NCI-H1092 (cell line): ENCODE measurements at regions not wholly inside any gene's neighbourhood (a gene's known extent, or its start where the extent isn't known, plus 50 kb on each side); places are given as distances from the start of the nearest gene placed in this dataset.
"Not testable (repeated sequence)": the region's sequence is repeated elsewhere in the genome, so short reads cannot be mapped to it uniquely, and the experiment has no call there.

Experiments
- DNase-seq: peaks from one replicate; lab custom pipeline; 2025; lab: John Stamatoyannopoulos, UW

DNA sequence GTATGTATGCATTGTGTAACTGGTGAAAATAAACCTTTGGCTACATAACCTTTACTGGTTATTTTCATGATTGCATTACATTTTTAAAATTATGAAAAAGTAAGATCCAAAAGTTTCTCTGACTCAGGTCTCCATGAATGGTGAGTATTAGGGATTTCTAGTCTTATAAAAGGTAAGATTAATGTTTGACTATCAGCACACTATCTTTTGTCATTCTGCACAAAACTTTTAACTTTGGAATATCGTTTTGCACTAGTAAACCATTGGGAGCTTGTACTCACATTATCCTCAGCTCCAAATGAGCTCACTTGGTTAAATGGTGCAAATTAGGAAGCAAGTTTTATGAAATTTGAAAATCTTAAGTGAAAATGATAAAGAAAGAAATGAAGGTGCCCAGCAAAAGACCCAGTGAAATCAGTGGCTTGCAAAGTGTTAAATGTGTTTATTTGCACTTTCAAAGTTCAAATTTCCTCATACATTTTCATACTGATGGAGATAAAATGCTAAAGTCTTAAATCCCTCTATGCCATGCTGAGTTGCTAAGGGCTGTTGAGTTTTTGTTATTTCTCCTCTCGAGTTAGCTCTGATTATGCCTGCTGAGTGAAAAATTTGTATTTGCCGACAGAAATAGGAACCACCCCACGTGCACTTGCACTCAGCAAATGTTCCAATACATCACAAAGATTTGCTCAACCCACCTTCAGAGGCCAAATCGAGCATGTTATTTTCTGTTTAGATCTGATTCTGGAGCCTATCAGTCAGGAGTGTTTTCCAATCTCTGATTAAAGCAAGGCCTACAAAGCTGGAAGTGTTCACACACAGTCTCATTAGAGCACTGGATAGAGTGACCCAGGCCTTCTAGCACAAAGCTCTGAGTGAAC is 885.7 kb downstream of the NR2F1-AS1 start:
- DNase-seq, result no peak

DNA sequence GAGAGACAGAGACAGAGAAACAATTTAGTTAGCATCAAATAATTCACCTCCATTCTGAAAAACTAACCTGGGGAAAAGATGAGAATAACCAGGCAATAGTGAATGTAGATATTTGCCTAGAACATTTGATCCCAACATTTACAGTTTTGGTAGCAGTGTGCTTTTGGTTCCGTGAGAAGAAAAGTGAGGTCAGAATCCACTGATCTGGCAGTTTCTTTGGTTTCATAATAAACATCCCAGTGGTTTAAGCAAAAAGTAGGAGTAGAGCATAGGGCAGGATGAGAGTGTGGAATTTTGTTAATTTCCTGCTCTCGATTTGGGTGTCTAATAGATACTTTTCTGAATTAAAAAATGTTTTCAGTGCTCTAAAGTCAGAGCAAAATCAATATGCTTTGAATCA is 887.0 kb downstream of the NR2F1-AS1 start:
- no peak for DNase-seq

DNA sequence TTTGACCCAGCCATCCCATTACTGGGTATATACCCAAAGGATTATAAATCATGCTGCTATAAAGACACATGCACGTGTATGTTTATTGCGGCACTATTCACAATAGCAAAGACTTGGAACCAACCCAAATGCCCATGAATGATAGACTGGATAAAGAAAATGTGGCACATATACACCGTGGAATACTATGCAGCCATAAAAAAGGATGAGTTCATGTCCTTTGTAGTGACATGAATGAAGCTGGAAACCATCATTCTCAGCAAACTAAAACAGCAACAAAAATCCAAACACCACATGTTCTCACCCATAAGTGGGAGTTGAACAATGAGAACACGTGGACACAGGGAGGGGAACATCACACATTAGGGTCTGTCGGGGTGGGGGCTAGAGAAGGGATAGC is 889.1 kb downstream of the NR2F1-AS1 start:
- DNase-seq, result not testable (repeated sequence)

DNA sequence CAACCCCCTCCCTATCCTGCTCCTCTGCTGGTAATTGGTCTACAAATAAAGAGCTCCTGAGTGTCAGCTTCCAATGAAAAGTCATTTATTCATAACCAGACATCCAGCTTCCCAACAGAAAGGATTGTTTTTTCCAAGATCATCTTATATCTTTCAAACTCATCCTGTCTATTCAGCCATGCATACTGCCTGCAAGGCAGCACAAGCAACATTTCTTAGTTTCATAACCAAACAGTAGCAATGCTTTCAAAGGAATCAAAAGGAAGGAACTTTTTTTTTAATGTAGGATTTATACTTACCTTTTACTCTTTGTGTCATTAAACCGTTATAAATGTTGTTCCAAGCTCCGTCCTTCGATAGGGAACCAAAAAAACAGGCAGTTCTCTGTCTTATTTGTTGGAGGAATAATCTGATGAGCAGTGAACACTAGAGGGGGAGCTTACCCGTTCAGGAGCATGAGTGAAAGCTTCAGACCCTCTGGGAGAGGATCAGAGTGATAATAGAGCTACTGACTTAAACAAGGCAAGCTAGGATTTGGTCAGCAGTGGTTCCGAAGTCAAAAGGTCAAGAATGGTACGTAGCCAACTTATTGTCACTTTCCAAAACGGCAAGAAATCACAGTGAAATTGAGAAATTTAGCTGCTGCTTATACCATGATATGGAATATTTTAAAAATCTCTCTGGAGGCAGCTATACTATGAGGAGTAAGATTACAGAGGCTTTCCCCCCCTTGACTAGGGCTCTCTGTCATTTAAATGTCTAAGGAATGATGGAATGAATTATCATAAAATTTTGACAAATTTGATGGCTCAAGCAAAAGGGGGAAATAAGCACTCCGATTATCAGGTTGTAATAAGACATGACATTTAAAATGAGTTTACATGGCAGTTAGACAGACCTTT is 892.9 kb downstream of the NR2F1-AS1 start:
- DNase-seq, result no peak

DNA sequence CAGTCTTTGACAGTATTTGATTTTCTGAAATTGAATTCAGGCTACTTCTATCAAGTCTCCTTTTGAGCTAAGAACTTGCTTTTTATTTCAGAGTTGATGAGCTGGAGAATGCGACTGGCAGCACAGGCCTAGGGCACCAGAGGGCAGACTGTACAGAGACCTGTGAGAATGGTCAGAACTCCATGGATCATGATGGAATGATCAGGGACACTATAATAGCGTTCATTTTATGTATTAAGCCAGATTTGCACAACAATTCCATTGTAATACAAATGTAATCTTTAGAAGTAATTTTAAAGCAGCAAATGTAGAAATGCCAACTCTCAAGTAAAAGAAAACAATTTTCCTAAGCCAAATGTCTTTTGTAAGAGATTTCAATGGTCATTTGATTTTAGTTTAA is 902.4 kb downstream of the NR2F1-AS1 start:
- no peak for DNase-seq

DNA sequence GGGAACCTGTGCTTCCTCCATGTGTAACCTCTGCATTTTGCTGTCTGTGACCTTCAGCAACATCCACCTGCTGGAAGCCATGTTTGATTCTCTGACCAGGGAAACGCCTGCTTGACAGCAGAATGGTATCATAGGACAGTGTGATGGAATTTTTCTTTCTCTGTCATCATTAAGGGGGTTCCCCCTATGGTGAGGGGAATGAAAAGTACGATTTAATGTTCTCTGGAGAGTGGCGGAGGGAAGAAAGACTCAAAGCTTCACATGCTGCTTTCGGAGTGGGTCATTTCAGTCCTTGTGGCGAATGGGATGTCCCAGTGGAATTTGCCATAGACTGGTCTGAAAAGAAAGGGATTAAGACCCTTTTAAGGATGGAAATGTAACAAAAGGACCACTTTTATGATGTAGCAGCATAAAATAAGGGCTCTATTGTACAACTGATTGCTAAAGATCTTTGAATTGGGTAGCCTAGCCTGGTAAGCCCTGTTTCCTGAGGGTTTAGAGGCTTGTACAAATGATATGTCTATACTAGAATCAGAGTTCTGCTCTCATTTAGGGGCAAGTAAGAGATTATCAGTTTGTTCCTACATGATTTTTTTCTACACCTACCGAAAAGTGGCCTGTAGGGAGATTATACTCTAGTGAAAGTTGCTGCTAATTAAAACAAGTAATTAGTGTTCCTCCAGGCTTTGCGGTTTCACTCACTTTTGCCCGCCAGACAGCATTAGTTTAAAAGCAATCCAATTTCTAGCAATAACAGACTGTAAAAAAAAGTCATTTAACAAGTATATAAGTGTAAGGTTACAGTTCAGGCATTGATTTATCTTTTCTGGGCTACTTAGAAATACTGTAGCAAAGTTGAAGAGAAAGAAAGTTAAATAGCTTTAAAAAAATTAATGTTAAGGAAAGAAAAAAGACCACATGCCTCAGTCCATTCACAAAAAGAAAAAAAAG is 904.5 kb downstream of the NR2F1-AS1 start:
- DNase-seq, result no peak

DNA sequence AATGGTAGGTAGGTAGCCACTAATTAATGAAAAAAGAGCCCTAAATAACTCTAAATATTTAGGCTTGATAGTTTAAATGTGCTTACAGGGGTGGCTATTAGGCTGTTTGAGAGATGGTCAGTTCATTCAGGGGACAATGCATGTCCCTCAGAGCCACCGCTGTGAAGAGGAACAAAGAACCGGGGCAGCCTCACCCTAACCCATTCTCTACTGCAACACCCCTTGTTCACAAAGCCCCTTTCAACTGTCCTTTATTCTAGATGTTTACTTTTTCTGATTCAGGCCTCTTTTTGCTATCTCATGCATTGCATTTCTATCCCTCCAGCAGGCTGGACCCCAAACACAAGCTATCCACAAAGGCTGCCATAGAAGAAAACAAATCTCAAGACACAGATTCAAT is 906.7 kb downstream of the NR2F1-AS1 start:
- no peak for DNase-seq

DNA sequence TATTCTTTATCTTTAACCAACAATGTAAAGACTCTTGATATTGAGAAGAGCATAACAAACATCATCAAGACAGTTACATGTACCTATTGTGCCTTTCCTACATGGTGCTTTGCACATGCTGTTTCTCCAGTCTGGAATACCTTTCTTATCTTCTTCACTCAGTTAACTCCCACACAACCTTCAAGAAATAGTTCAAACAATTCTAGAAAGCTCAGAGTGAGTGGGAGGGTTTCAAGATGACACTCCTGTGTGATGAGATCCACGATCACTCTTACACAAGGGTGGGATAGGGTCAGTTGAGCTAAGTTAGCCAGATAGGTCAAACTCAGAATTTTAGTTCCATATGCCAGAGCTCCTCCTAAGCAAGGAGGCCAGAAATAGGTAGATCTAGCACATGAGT is 915.5 kb downstream of the NR2F1-AS1 start:
- no peak for DNase-seq

DNA sequence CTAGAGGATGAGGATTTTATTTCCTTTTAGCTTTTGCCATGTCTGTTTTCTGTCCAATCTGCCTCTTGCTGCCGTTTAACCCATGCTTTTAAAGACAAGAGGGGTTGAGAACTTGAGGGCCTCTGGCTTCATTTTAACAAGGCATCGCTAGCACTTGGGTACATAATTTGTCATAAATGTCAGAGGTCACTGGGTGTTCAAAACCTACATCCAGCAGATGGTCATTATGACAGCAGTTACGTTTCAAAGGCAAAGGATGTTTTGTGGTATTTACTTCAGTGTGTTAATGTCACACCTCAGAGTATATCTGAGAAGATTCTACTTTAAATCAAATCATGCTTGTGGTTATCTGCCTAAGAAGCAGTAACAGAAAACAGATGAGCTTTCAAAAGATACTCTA is 918.3 kb downstream of the NR2F1-AS1 start:
- DNase-seq, result no peak

DNA sequence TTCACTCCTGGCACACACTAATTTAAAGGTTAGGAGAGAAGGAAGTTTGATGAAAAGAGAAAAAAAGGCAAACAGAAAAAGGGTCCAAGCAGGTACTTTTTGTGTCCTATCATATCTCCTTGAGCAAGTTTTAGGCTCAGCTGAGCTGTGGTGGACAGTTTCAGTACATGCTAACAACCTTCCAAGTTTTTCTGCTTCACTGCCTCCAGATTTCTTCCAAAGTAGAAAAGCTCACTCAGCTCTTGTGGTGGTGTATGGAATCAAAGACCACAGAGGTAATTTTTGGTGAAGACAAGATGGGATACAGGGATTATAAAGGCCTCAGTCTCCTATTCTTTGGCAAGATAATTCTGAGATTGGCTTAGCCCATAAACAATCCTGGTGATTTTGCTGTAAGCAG is 921.8 kb downstream of the NR2F1-AS1 start:
- no peak for DNase-seq

DNA sequence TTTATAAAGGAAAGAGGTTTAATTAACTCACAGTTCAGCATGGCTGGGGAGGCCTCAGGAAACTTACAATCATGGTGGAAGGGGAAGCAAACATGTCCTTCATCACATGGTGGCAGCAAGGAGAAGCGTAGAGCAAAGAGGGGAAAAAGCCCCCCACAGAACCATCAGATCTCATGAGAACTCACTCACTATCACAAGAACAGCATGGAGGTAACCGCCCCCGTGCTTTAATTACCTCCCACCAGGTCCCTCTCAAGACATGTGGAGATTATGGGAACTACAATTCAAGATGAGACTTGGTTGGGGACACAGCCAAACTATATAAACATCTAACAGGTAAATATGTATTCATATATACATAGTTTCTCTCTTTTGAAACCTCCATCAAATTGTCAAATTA is 926.4 kb downstream of the NR2F1-AS1 start:
- DNase-seq, result not testable (repeated sequence)

DNA sequence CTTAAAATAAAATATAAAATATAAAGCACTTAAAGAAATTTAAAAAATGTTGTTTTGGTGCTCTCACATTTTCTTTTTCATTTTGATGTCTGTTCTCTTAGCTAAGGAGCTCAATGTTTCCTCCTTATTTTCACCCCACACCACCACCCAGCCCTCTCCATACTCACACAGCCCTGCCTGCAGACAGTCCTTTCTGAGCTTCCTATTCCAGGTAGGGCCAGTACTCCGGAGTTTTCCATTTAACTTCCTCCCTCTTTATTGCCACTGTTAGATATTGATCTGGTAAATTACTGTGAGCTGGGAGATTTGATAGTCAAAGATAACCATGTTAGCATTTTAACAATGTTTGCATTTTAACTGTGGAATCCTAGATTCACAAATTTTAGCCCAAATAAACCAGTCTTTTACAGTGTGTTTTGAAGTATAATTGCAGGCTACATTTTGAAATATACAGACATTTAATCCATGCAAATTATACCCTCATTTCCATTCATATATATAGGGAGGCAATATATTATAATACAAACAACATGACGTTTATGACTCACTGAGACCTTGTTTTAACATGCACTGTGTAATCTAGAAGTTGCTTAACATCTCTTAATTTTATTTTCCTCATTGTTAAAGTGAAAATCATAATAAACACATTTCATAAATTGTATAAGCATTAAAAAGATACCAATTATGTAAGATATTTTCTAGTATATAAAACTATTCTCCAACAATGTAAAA is 927.1 kb downstream of the NR2F1-AS1 start:
- DNase-seq, result no peak

DNA sequence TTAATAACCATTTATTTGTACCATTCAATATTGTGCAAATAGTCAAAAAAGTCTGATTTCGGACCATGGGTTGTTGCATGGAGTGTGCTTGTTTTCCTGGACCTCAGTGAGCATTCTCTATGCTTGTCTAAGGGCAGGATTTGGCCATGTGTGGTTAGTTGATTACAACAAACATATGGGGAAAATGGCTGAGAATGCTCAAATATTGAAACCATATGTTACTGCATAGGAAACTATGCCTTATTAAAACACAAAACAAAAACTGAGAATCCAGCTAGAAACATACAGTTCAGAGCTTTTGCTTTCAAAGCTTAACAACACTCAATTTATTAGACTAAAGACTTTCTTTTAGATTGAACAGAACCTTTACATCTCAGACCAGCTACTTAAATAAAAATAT is 928.3 kb downstream of the NR2F1-AS1 start:
- DNase-seq, result no peak

DNA sequence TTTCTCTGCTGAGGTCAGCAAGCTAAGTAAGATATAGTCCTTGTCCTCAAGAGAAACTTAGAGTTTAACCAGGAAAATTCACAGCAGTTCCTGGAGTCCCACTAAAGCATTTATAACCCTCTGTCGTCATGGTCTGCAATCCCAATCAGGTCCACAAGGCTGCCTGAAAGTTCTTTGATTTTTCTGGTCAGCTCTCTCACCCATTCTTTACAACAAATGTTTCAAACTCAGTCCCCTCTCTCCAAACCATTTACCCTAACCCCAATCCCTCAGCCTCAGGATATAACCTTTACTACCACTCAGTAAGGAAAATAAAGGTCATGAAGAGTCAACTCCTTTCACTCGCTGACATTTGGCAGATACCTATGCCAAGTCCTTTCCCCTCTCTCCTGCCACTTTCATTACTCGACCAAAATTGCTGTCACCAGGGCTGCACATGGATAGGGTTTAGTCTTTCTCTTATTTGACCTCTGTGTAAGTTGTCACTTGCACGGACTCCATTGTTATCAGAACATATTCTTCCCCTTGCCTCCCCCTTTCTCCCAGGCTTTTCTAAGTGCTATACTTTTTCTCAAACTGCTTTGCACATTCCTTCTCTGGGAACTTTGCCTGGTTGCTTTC is 936.6 kb downstream of the NR2F1-AS1 start:
- DNase-seq, result no peak

DNA sequence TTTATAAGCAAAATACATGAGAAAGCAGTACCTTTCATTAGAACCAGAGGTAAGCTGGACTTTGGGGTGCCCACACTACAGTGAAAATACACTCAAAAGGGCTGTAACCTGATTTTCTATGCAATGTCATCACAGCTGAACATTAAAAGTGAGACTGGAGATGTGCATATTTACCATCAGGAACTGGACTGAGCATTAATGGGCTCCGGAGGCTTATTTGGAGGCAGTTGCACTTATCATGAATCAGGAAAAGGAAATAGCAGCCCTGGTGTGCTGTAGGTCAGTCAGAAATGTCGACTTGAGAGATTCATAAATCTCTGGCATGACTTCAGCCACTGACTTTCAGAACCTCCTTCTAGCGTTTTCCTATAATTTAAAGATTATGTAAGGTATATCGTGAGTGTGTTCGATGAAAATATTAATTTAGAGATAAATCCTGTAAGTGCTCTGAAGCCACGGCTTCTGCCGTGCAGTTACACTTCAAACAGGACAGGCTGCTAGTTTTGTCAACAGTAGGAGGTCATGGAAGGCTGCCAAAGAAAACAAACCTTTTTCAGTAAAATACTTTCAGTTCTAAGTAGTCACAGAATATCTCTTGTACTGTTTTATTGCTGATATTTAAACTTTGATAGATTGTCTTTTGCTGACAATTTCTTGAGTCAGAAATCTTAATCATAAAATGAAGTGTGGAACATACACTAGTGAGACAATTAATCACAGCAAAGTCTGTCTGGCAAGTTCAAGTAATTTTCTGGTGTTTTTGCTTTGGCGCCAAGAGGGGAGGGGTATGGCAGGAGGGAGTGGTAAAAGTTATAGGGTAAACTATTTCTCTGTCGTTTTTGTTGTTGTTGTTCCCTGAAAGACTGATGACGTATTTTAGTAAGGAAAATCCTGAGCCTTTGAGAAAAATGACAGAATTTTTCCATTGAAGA is 939.7 kb downstream of the NR2F1-AS1 start:
- peak; percentile 44 for DNase-seq

DNA sequence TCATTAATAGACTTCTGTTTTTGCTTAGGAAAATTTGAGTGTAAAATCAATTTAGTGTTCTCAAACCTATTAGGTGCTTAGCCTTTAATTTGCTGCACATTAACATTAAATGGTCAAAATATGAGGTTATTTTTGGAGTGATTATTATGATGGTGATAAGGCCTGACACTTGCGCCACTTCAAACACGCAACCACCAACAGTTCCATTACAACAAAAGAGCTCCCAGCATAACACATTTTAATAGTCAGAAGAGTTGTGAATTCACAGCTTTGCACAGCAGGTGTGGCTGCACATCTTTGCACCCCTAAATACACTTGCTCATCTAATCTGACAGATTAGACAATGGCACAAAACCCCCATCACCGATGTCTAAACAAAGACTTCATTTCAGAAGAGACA is 940.7 kb downstream of the NR2F1-AS1 start:
- DNase-seq, result no peak

DNA sequence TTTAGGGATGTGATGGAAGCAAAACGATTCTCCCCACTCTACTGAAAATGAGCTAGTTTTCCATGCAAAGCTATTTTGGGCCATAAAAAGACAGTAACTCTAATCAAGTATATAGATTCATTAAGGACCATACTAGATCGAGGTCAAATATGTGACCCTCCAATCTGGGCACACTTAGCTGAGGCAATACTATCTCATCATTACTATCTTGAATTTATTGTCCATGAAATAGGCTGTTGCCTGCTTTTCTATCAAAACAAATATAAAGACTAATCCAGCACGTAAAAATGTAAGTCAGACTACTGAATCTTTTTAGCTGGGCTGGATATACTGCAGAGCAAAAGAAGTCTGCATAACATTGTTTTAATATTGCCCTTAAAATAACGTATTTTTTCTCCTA is 943.1 kb downstream of the NR2F1-AS1 start:
- no peak for DNase-seq

DNA sequence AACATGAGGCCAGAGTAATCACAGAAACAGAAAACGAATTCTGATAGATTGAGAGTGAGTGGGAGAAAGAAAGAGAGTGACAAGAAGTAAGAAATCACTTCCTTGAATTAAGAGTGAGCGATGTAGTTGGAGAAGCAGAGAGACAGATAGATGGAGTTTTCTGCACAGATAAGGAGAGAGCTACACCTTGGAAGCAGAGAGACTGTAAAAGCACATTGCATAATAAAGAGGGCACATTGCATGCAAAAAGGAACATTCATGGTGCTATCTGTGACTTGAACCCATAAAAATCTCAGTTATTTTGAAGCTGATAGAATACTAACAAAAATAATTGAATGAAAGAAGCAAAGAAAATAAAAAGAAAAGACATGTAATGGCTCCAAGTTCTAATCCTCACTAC is 943.8 kb downstream of the NR2F1-AS1 start:
- no peak for DNase-seq

DNA sequence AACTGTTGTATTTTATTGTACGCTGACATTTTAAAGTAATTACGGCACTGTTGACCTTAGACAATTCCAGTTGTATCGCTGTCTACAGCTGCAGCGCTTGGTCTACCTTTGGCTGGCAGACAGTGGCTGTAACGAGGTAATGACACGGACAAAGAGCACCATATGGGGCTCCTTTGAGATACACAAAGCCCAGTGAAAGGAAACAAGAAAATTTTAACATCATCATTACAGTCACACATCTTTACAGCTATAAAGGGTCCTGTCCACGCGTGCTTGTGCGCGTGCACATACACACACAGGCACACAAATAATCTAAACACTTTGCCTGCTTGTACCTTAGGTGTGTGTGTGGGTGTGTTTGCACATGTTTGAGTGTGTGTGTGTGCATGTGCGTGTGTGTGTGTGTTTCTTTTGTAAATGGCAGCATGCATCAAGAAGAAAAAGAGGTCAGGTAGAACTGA is 946.0 kb downstream of the NR2F1-AS1 start:
- peak; percentile 88 for DNase-seq
